Keratinocyte (primary cell): ENCODE measurements at regions not wholly inside any gene's neighbourhood (a gene's known extent, or its start where the extent isn't known, plus 50 kb on each side); places are given as distances from the start of the nearest gene placed in this dataset.

ENCODE experiments used
- DNase-seq: peaks from one replicate; pipeline ENCODE4 v3.0.0-alpha.2; 2011; ENCODE audit warnings: low read depth, missing footprints, low spot score
- FAIRE-seq: peaks from 2 replicates; lab custom pipeline; 2011; peaks lifted over from hg19 to GRCh38; lab: Jason Lieb, UNC
- H2AFZ ChIP-seq: 2 replicates; pipeline ENCODE4 v1.6.0; 2012; ENCODE audit warnings: low read length, control low read depth, inconsistent platforms; ENCODE audit not compliant: control insufficient read depth
- H3K27ac ChIP-seq: 2 replicates; pipeline ENCODE4 v1.5.1; 2011; ENCODE audit warnings: low read length; ENCODE audit not compliant: control insufficient read depth, insufficient read depth
- H3K27me3 ChIP-seq: 3 replicates; pipeline ENCODE4 v1.6.0; 2011; ENCODE audit warnings: low read length; ENCODE audit not compliant: control insufficient read depth, insufficient read depth; ENCODE audit errors: extremely low read depth
- H3K36me3 ChIP-seq, 2 experiments: 2 replicates in 1 of 2; 3 replicates in 1 of 2; pipeline ENCODE4 v1.5.1; 2011; ENCODE audit warnings: low read length in 2 of 2, mild to moderate bottlenecking in 1 of 2; ENCODE audit not compliant: control insufficient read depth in 2 of 2, insufficient read depth in 2 of 2; ENCODE audit errors: extremely low read depth in 1 of 2
- H3K4me1 ChIP-seq: 3 replicates; pipeline ENCODE4 v1.5.1; 2011; ENCODE audit warnings: low read length; ENCODE audit not compliant: control insufficient read depth, insufficient read depth; ENCODE audit errors: extremely low read depth
- H3K4me2 ChIP-seq: 3 replicates; pipeline ENCODE4 v1.6.0; 2011; ENCODE audit warnings: low read depth, low read length; ENCODE audit not compliant: control insufficient read depth, insufficient read depth; ENCODE audit errors: extremely low read depth
- H3K4me3 ChIP-seq, 3 experiments: fragments of 200-600 bp in 1 of 3; sonication (generic) in 1 of 3; 2 replicates in 2 of 3; 3 replicates in 1 of 3; pipeline ENCODE4 v1.5.1; 2011 to 2016; ENCODE audit warnings: low read length in 3 of 3, mild to moderate bottlenecking in 3 of 3, control low read depth in 2 of 3, inconsistent platforms in 1 of 3, low read depth in 1 of 3, mixed read lengths in 1 of 3, mixed run types in 1 of 3, moderate library complexity in 1 of 3; ENCODE audit not compliant: control insufficient read depth in 2 of 3, insufficient read depth in 2 of 3; ENCODE audit errors: extremely low read depth in 1 of 3
- H3K79me2 ChIP-seq: 2 replicates; pipeline ENCODE4 v1.6.0; 2012; ENCODE audit warnings: low read length; ENCODE audit not compliant: control insufficient read depth, insufficient read depth
- H3K9ac ChIP-seq: 3 replicates; pipeline ENCODE4 v1.6.0; 2011; ENCODE audit warnings: low read length; ENCODE audit not compliant: control insufficient read depth, insufficient read depth; ENCODE audit errors: extremely low read depth
- H3K9me1 ChIP-seq: 3 replicates; pipeline ENCODE4 v1.6.0; 2011; ENCODE audit warnings: low read length; ENCODE audit not compliant: control insufficient read depth, insufficient read depth; ENCODE audit errors: extremely low read depth
- H3K9me3 ChIP-seq: 2 replicates; pipeline ENCODE4 v1.5.1; 2012; ENCODE audit warnings: low read depth, low read length; ENCODE audit not compliant: control insufficient read depth
- H4K20me1 ChIP-seq: 3 replicates; pipeline ENCODE4 v1.6.0; 2011; ENCODE audit warnings: low read length; ENCODE audit not compliant: control insufficient read depth, insufficient read depth; ENCODE audit errors: extremely low read depth
- EZH2 ChIP-seq: IDR thresholded peaks from one replicate; pipeline ENCODE4 v1.6.1; 2012; ENCODE audit warnings: inconsistent platforms, mild to moderate bottlenecking, low read length, moderate library complexity
- dilution Hi-C: fragments of 300-500 bp; cut with MboI; formaldehyde crosslinking; loops from one replicate; pipeline ENCODE4 v1.7.0; 2020; ENCODE audit warnings: low sequenced_read_pairs; ENCODE audit not compliant: extremely low pct_ligation_motif_present
- TF ChIP-seq, protein P1 (sequence below), 3 experiments: IDR thresholded peaks in 1 of 3; conservative IDR thresholded peaks in 1 of 3; optimal IDR thresholded peaks in 1 of 3; 2 replicates in 2 of 3; 3 replicates in 1 of 3; pipeline versions ENCODE3 to v1.5.1; 2011; ENCODE audit warnings: low read length in 3 of 3, mild to moderate bottlenecking in 3 of 3, moderate library complexity in 2 of 3, control low read depth in 1 of 3, inconsistent platforms in 1 of 3; ENCODE audit not compliant: insufficient read depth in 2 of 3; ENCODE audit errors: extremely low read depth in 1 of 3

DNA sequence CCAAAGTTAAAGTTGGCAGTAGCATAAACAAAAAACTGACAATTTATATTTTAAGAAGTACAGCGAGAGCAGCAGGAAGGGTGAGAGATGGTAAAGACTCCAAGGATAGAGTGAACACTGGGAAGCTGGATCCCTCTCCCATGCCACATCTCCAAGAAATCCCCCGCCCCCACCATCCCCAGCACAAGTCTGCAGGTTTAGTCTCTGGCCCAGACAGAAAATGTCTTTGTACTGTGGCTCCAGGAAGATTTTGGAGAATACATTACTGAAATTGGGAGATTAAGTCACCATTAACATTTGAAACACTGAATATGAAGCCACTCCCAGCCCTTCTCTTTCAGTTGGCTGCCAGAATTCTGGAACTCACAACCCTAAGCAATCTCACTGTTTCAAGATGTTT, 140.3 kb downstream of the MACC1 start:
- dilution Hi-C loops = no loop called here
- no peak overlapping the region for H3K27ac ChIP-seq
- no peak for FAIRE-seq

DNA sequence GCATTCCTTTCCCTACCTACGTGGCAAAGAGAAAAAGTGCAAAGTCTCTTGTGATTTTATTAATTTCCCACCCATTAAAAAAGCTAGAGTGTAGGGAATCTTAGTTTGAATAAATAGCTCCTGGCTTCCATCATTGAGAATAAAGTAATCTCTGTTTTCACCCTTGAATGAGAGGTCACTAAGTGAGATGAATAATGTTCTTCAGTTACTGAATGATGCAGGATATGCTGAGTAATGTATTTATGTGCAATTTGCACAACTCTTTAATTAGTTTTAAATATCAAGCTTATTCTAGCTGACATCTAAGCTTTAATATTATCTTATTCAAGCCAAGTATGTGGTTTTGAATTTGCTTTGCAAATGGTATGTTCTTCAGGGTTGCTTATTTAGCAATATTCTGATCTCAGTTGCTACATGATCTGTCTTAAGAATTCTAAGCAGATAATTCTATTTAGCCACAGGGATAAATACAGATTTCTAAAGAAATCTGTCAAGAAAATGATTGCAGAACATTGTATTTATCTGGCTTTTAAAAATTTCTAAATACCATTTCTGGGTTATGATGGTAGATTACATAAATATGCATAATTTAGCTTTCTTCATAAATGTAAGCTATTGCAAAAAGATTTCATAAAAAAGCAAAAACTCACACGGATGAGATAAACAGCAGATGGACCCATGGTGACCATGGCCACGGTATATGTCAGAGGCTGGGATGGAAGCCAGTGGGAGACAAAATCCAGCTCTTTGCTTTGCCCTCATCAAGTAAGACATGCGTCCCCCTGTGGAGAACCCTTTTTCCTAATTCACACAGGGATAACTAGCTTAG, 141.0 kb downstream of the MACC1 start:
- Histone ChIP-seq H3K9me3 (no peaks in the 10 kb centered on the region), H3K36me3 (no peaks in the 10 kb centered on the region), H3K4me3 (no peak overlapping the region), H3K79me2 (no peaks in the 10 kb centered on the region), H4K20me1 (no peaks in the 10 kb centered on the region), H3K4me1 (no peaks in the 10 kb centered on the region), H3K4me2 (no peak overlapping the region), H3K27ac (no peak overlapping the region), H3K27me3 (no peaks in the 10 kb centered on the region), H2AFZ (no peak overlapping the region), H3K9ac (no peak overlapping the region), H3K9me1 (no peaks in the 10 kb centered on the region)
- DNase-seq (no peak), FAIRE-seq (no peak)
- dilution Hi-C loops = no loop called here
- TF ChIP-seq EZH2 = no peak
- TF ChIP-seq, protein P1, sequence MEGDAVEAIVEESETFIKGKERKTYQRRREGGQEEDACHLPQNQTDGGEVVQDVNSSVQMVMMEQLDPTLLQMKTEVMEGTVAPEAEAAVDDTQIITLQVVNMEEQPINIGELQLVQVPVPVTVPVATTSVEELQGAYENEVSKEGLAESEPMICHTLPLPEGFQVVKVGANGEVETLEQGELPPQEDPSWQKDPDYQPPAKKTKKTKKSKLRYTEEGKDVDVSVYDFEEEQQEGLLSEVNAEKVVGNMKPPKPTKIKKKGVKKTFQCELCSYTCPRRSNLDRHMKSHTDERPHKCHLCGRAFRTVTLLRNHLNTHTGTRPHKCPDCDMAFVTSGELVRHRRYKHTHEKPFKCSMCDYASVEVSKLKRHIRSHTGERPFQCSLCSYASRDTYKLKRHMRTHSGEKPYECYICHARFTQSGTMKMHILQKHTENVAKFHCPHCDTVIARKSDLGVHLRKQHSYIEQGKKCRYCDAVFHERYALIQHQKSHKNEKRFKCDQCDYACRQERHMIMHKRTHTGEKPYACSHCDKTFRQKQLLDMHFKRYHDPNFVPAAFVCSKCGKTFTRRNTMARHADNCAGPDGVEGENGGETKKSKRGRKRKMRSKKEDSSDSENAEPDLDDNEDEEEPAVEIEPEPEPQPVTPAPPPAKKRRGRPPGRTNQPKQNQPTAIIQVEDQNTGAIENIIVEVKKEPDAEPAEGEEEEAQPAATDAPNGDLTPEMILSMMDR (optimal IDR thresholded peaks at IDR 0.05 in 1 of 3, IDR thresholded peaks at IDR 0.05 in 1 of 3, conservative IDR thresholded peaks at IDR 0.05 in 1 of 3; ENCODE audit: extremely low read depth in 1 of 3, insufficient read depth in 2 of 3, low read length in 3 of 3) = no peak

More for the DNA sequence above, 140.3 kb downstream of the MACC1 start:
- Histone ChIP-seq H3K4me2 (no peak overlapping the region), H3K4me1 (no peaks in the 10 kb centered on the region), H2AFZ (no peak overlapping the region), H3K27me3 (no peaks in the 10 kb centered on the region), H3K4me3 (no peak overlapping the region), H3K9ac (no peak overlapping the region), H3K9me1 (no peaks in the 10 kb centered on the region), H3K9me3 (no peaks in the 10 kb centered on the region), H3K79me2 (no peaks in the 10 kb centered on the region), H3K36me3 (no peaks in the 10 kb centered on the region), H4K20me1 (no peaks in the 10 kb centered on the region)
- no peak for DNase-seq
- TF ChIP-seq EZH2 = no peak
- TF ChIP-seq, protein P1 (optimal IDR thresholded peaks at IDR 0.05 in 1 of 3, IDR thresholded peaks at IDR 0.05 in 1 of 3, conservative IDR thresholded peaks at IDR 0.05 in 1 of 3; ENCODE audit: extremely low read depth in 1 of 3, insufficient read depth in 2 of 3, low read length in 3 of 3) = no peak
